CD4-positive, alpha-beta memory T cell (primary cell): ENCODE measurements at regions not wholly inside any gene's neighbourhood (a gene's known extent, or its start where the extent isn't known, plus 50 kb on each side); places are given as distances from the start of the nearest gene placed in this dataset.
"Not testable (repeated sequence)": the region's sequence is repeated elsewhere in the genome, so short reads cannot be mapped to it uniquely, and the experiment has no call there.

ENCODE experiments used
- CTCF ChIA-PET: fragments of 350-600 bp; sonication (Branson Sonifier 250); formaldehyde crosslinking; loops from one replicate; lab custom pipeline; 2021; ENCODE audit warnings: inconsistent platforms; ENCODE audit not compliant: partially characterized antibody; lab: Charles Lee
- POLR2A ChIA-PET: fragments of 350-600 bp; sonication (Branson Sonifier 250); formaldehyde crosslinking; loops from one replicate; lab custom pipeline; 2021; ENCODE audit not compliant: partially characterized antibody; lab: Charles Lee
- DNase-seq, 5 donors: peaks; one replicate each; pipeline versions ENCODE4 v3.0.0 to v3.0.0-alpha.2; 2020 to 2022; ENCODE audit warnings: mixed read lengths in 1 of 5
- H3K27ac ChIP-seq: one replicate; pipeline ENCODE4 v1.7.0; 2013; ENCODE audit warnings: low read depth, low read length
- H3K27me3 ChIP-seq: 2 replicates; pipeline ENCODE4 v1.7.0; 2013; ENCODE audit warnings: mild to moderate bottlenecking, low read length, moderate library complexity; ENCODE audit not compliant: insufficient read depth
- H3K36me3 ChIP-seq: 2 replicates; pipeline ENCODE4 v1.7.0; 2013; ENCODE audit warnings: mild to moderate bottlenecking, low read length, moderate library complexity; ENCODE audit not compliant: insufficient read depth
- H3K4me1 ChIP-seq: 2 replicates; pipeline ENCODE4 v1.7.0; 2013; ENCODE audit warnings: mild to moderate bottlenecking, low read length, moderate library complexity; ENCODE audit not compliant: insufficient read depth
- H3K4me3 ChIP-seq, 2 donors: one replicate each; pipeline ENCODE4 v1.7.0; 2013; ENCODE audit warnings: low read length in 2 of 2, mild to moderate bottlenecking in 1 of 2
- H3K9me3 ChIP-seq, 2 donors: one replicate each; pipeline ENCODE4 v1.7.0; 2013; ENCODE audit warnings: low read length in 2 of 2, control low read depth in 1 of 2; ENCODE audit not compliant: control insufficient read depth in 1 of 2
- H3K27ac Mint-ChIP-seq, 7 donors: one replicate each; pipeline ENCODE4 v1.8.0; 2020 to 2021; ENCODE audit warnings: mixed read lengths in 7 of 7, mild to moderate bottlenecking in 6 of 7, inconsistent platforms in 3 of 7, moderate library complexity in 3 of 7
- H3K27me3 Mint-ChIP-seq, 2 donors: one replicate each; pipeline ENCODE4 v1.8.0; 2020 to 2021; ENCODE audit warnings: mixed read lengths in 2 of 2
- H3K36me3 Mint-ChIP-seq, 2 donors: one replicate each; pipeline ENCODE4 v1.8.0; 2020 to 2021; ENCODE audit warnings: mixed read lengths in 2 of 2, inconsistent platforms in 1 of 2, mild to moderate bottlenecking in 1 of 2
- H3K4me1 Mint-ChIP-seq, 4 donors: one replicate each; pipeline ENCODE4 v1.8.0; 2020 to 2021; ENCODE audit warnings: mixed read lengths in 4 of 4, mild to moderate bottlenecking in 1 of 4
- H3K4me3 Mint-ChIP-seq, 8 donors: one replicate each; pipeline ENCODE4 v1.8.0; 2020 to 2021; ENCODE audit warnings: mixed read lengths in 8 of 8, mild to moderate bottlenecking in 7 of 8, moderate library complexity in 6 of 8, inconsistent platforms in 3 of 8
- H3K9me3 Mint-ChIP-seq, 8 donors: one replicate each; pipeline ENCODE4 v1.8.0; 2020 to 2021; ENCODE audit warnings: mixed read lengths in 8 of 8, mild to moderate bottlenecking in 5 of 8, inconsistent platforms in 3 of 8, moderate library complexity in 1 of 8
- intact Hi-C: fragments of 100-400 bp; cut with micrococcal nuclease; formaldehyde crosslinking; loops from one replicate; pipeline ENCODE4 v1.15.1; 2023

DNA sequence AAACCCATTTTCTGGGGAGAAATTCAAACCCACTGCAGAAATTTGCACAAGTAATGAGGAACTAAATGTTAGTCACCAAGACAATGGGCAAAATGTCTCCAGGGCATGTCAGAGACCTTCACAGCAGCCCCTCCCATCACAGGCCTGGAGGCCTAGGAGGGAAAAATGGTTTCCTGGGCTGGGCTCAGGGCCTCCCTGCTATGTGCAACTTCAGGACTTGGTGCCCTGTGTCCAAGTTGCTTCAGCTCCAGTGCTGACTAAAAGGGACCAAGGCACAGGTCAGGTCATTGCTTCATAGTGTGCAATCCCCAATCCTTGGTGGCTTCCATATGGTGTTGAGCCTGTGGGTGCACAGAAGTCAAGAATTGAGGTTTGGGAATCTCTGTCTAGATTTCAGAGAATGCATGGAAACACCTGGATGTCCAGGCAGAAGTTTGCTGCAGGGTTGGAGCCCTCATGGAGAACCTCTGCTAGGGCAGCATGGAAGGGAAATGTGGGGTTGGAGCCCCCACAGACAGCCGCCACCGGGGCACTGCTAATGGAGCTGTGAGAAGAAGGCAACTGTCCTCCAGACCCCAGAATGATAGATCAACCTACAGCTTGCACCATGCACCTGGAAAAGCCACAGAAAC, 358.2 kb upstream of the C1orf174 start:
- H3K4me3 Mint-ChIP-seq, H3K36me3 ChIP-seq, H3K36me3 Mint-ChIP-seq, H3K4me1 Mint-ChIP-seq, H3K27ac Mint-ChIP-seq, POLR2A ChIA-PET, intact Hi-C loops, H3K4me3 ChIP-seq, H3K27me3 ChIP-seq, H3K9me3 ChIP-seq, CTCF ChIA-PET, H3K4me1 ChIP-seq, DNase-seq, H3K27ac ChIP-seq: not testable (repeated sequence)
- Mint-ChIP-seq H3K9me3 (peaks cover 0 to 53% (median 32%) of the 10 kb centered on the region in 8 donors), H3K27me3 (peaks cover 3 to 12% of the 10 kb centered on the region in 2 donors)

DNA sequence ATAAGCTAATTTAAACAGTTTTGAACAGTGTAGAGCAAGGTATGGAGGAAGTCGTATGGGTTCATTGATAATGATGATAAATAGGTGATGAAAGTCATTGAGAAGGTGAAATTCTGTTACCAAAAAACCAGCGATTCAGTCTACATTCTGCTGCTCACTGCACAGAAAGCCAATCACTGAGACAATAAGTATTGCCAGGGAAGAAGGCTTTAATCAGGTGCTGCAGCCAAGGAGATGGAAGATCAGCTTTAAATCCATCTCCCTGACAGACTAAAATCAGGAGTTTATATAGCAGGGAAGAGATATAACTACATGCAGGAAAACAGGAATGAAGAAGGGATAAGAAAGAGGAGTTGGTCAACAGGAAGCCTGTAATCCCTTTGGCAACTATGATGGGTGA, 361.3 kb upstream of the C1orf174 start:
- Mint-ChIP-seq H3K27ac (no peak overlapping the region), H3K27me3 (peaks cover 7 to 9% of the 10 kb centered on the region in 2 donors), H3K9me3 (peaks cover 0 to 52% (median 32%) of the 10 kb centered on the region in 8 donors), H3K4me1 (no peaks in the 10 kb centered on the region), H3K4me3 (no peak overlapping the region), H3K36me3 (peaks cover 0 to 6% of the 10 kb centered on the region in 2 donors)
- Histone ChIP-seq H3K9me3 (peaks cover 0 to 9% of the 10 kb centered on the region in 2 donors), H3K4me1 (no peaks in the 10 kb centered on the region), H3K27ac (no peak overlapping the region), H3K4me3 (no peak overlapping the region), H3K36me3 (no peaks in the 10 kb centered on the region), H3K27me3 (no peaks in the 10 kb centered on the region)
- DNase-seq, result no peak
- CTCF ChIA-PET, result no interaction called here
- POLR2A ChIA-PET, result no interaction called here
- intact Hi-C loops, result no loop called here

GRCh38 chr1:4262665-4263064, 362.6 kb upstream of the C1orf174 start:
- intact Hi-C loops, result no loop called here
- no peaks in the 10 kb centered on the region for H3K27me3 ChIP-seq
- no peak for DNase-seq
- peaks cover 0 to 5% (median 2%) of the 10 kb centered on the region in 4 donors for H3K4me1 Mint-ChIP-seq
- peaks cover 7 to 9% of the 10 kb centered on the region in 2 donors for H3K27me3 Mint-ChIP-seq
- no peak overlapping the region for H3K27ac ChIP-seq
- ChIA-PET CTCF (no interaction called here), POLR2A (no interaction called here)
- no peak overlapping the region for H3K4me3 Mint-ChIP-seq
- peaks cover 0 to 3% of the 10 kb centered on the region in 2 donors for H3K36me3 Mint-ChIP-seq
- peaks cover 3% of the 10 kb centered on the region for H3K4me1 ChIP-seq
- no peak overlapping the region for H3K27ac Mint-ChIP-seq
- H3K36me3 ChIP-seq, result no peaks in the 10 kb centered on the region
- H3K9me3 Mint-ChIP-seq, result peaks cover 0 to 39% (median 21%) of the 10 kb centered on the region in 8 donors
- no peak overlapping the region for H3K4me3 ChIP-seq
- H3K9me3 ChIP-seq, result peaks cover 0 to 9% of the 10 kb centered on the region in 2 donors

- CTCF ChIA-PET, result no interaction called here
- H3K4me1 Mint-ChIP-seq, result peaks cover 0 to 9% (median 3%) of the 10 kb centered on the region in 4 donors
- no peak overlapping the region for H3K4me3 ChIP-seq
- no peak for DNase-seq
- POLR2A ChIA-PET, result no interaction called here
- H3K27me3 Mint-ChIP-seq, result peaks cover 7 to 9% of the 10 kb centered on the region in 2 donors
- no peaks in the 10 kb centered on the region for H3K36me3 ChIP-seq
- no peaks in the 10 kb centered on the region for H3K36me3 Mint-ChIP-seq
- no peak overlapping the region for H3K4me3 Mint-ChIP-seq
- peaks cover 4% of the 10 kb centered on the region for H3K4me1 ChIP-seq
- H3K27me3 ChIP-seq, result no peaks in the 10 kb centered on the region
- intact Hi-C loops, result no loop called here
- peaks cover 0 to 2% of the 10 kb centered on the region in 2 donors for H3K9me3 ChIP-seq
- H3K27ac ChIP-seq, result no peak overlapping the region
- H3K9me3 Mint-ChIP-seq, result peaks cover 0 to 28% (median 13%) of the 10 kb centered on the region in 8 donors
- no peak overlapping the region for H3K27ac Mint-ChIP-seq
Observed at GRCh38 chr1:4263699-4264098, 363.6 kb upstream of the C1orf174 start.

- no peak overlapping the region for H3K27ac ChIP-seq
- no peaks in the 10 kb centered on the region for H3K36me3 Mint-ChIP-seq
- H3K36me3 ChIP-seq, result no peaks in the 10 kb centered on the region
- intact Hi-C loops, result no loop called here
- no peaks in the 10 kb centered on the region for H3K27me3 ChIP-seq
- no peak overlapping the region for H3K4me3 Mint-ChIP-seq
- POLR2A ChIA-PET, result no interaction called here
- H3K4me3 ChIP-seq, result no peak overlapping the region
- CTCF ChIA-PET, result no interaction called here
- H3K27me3 Mint-ChIP-seq, result peaks cover 6 to 9% of the 10 kb centered on the region in 2 donors
- peaks cover 4% of the 10 kb centered on the region for H3K4me1 ChIP-seq
- no peak overlapping the region for H3K27ac Mint-ChIP-seq
- H3K9me3 ChIP-seq, result no peaks in the 10 kb centered on the region
- peaks cover 0 to 12% (median 2%) of the 10 kb centered on the region in 8 donors for H3K9me3 Mint-ChIP-seq
- H3K4me1 Mint-ChIP-seq, result peaks cover 0 to 9% (median 3%) of the 10 kb centered on the region in 4 donors
- no peak for DNase-seq
Observed at GRCh38 chr1:4265836-4266235, 365.8 kb upstream of the C1orf174 start.

GRCh38 chr1:4267381-4268261, 367.5 kb upstream of the C1orf174 start:
- H3K36me3 Mint-ChIP-seq, result no peaks in the 10 kb centered on the region
- H3K4me3 Mint-ChIP-seq, result no peak overlapping the region
- H3K27ac Mint-ChIP-seq, result peak overlapping the region in 1 of 7 donors; percentile 49

GRCh38 chr1:4268262-4268888, 368.3 kb upstream of the C1orf174 start:
- H3K27me3 ChIP-seq, result no peaks in the 10 kb centered on the region
- intact Hi-C loops, result no loop called here
- H3K4me1 ChIP-seq, result peaks cover 4% of the 10 kb centered on the region
- H3K4me3 ChIP-seq, result no peak overlapping the region
- Mint-ChIP-seq H3K27me3 (peaks cover 4 to 11% of the 10 kb centered on the region in 2 donors), H3K4me3 (no peak overlapping the region), H3K4me1 (peaks cover 0 to 9% (median 3%) of the 10 kb centered on the region in 4 donors), H3K9me3 (peaks cover 0 to 3% (median 0%) of the 10 kb centered on the region in 8 donors), H3K27ac (peak overlapping the region in 1 of 7 donors; percentile 57), H3K36me3 (no peaks in the 10 kb centered on the region)
- H3K27ac ChIP-seq, result no peak overlapping the region
- POLR2A ChIA-PET, result no interaction called here
- no peaks in the 10 kb centered on the region for H3K36me3 ChIP-seq
- no peaks in the 10 kb centered on the region for H3K9me3 ChIP-seq
- DNase-seq, result no peak
- CTCF ChIA-PET, result no interaction called here

More at GRCh38 chr1:4267381-4268261, 367.5 kb upstream of the C1orf174 start:
- Mint-ChIP-seq H3K27me3 (peaks cover 5 to 11% of the 10 kb centered on the region in 2 donors), H3K9me3 (peaks cover 0 to 3% (median 0%) of the 10 kb centered on the region in 8 donors), H3K4me1 (peaks cover 0 to 9% (median 3%) of the 10 kb centered on the region in 4 donors)
- Histone ChIP-seq H3K27me3 (no peaks in the 10 kb centered on the region), H3K36me3 (no peaks in the 10 kb centered on the region), H3K4me1 (peaks cover 4% of the 10 kb centered on the region), H3K9me3 (no peaks in the 10 kb centered on the region), H3K27ac (no peak overlapping the region), H3K4me3 (no peak overlapping the region)
- CTCF ChIA-PET, result interaction anchor here (0.6 kb wide), 1 partner anchor 8 kb away, joined by 3 read pairs; no protein-coding TSS in a partner anchor
- intact Hi-C loops, result no loop called here
- DNase-seq, result no peak
- POLR2A ChIA-PET, result no interaction called here
